Activated CD8-positive, alpha-beta memory T cell treated with anti-CD3 and anti-CD28 coated beads, Interleukin-2, amount 50 U/mL, for 1 hour (primary cell): ENCODE measurements at regions not wholly inside any gene's neighbourhood (a gene's known extent, or its start where the extent isn't known, plus 50 kb on each side); places are given as distances from the start of the nearest gene placed in this dataset.

Experiments used
- DNase-seq: peaks from one replicate; pipeline ENCODE4 v3.0.0-alpha.2; 2020; ENCODE audit errors: extremely low read depth

DNA sequence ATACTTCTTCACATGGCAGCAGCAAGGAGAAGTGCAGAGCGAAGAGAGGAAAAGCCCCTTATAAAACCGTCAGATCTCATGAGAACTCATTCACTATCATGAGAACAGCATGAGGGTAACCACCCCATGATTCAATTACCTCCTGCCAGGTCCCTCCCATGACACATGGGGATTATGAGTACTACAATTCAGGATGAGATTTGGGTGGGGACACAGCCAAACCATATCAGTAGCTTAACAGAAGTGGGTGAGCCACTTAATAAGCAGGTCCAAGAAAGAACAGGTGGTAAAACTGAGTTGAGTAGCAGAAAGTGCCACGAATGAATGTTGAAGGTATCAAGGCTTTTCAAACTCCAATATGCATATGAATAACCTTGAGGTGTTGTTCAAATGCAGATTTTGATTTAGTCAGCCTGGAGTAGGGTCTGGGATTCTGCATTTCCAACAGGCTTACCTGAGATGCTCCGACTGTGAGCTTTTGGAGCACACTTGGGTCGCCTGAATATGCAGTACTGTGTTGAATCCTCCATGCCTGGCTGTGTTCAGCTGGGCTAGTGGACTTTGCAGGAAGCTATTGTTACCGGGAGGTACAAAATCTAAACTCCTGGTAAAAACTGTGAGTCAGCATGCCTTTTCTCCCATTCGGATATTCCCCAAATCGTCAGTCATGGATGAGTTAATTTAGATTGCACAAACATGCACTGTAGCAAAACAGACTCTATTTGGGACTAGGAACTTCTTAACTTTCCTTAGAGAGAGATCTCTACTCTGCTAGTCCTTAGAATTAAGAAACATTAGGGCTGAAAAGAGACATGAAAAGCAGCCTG, 69.0 kb upstream of the PRKCQ start:
- DNase-seq = no peak

DNA sequence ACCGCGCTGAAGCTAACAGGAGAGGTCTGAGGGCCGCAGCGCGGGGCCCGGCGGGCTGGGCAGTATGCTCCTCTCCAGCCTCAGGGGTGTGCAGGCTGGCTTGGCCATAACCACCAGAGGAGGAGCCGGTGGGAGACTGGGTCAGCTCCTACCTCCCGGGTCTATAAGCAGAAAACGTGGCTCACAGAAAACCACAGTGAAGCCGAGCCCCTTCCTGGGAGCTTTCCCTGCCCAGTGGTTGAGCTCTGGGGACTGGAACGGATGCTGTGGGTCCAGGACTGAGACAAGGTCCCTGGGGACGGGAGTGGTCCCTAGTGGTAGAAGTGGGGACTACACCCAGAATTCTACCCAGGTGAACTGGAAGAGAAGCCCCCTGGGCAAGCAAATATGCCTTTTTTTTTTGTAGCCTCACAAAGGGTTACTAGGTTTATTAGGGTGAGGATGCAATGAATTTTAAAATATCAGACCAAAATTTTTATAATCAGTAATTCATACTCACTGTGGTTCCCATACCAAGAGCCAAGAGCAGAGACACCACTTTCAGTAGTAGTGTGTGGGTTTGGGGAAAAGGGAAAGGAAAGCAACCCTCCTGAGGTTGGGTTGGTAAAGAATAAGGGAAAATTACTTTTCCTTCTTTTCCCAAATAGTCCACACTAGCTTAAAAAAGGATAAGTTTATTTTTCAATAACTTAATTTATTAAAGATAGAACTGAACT, 67.9 kb upstream of the PRKCQ start:
- peak; percentile 23 for DNase-seq

DNA sequence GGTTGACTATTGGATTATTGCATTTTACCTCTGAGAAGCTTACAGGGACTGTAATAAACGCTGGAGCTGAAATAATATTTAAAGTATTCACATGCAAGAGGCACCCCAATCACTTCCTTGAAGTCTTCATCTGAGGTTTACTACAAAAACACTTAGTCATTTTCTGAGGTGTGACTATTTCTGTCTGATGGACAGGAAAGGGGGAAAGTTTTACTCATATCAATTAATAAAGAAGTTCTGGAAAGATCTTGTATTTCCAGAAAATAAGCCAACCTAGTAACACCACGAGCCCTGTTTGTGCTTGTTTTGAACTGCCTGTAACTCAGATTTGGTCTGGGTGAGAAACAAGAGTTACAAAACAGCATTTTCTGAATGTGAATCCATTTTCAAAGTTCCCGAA, 63.9 kb upstream of the PRKCQ start:
- no peak for DNase-seq

DNA sequence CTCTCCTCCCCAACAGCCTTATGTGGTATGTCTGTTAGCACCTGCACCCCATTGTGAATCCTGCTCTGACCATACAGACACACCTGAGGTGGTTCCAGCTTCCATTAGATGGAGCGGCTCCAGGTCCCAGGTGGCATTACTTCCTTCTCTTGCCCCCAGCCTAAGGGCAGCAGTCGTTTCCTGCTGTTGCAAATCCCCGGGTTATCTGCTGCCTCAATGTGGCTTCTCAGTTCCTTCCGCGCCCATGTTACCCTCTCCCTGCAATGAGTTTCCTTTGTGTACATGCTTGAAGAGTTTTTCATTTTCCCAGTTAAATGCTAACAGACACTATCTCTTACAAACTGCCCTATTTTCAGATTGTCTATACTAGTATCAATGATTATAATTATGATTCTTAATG, 62.8 kb upstream of the PRKCQ start:
- no peak for DNase-seq

DNA sequence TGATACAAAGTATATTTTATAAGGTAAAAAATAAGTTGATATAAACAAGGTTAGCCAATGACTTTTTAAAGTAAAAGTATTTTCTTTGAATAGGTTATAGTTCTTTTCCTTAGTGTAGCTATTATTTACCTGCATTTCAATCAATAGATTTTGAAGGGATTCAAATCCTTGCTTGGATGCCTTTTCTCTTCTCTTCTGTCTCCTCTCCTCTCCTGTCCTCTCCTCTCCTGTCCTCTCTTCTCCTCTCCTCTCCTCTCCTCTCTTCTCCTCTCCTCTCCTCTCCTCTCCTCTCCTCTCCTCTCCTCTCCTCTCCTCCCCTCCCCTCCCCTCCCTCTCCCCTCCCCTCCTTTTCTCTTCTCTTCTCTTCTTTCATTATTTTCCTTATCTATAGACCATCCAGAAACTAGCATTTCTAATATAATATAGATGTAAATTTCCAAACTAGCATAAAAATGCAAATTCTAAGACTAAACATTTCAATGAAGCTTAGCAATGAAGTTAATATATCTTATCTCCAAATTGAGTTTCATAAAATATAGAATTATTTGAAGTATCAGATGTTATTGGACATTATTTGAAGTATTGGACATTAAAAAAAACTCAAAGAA, 60.5 kb upstream of the PRKCQ start:
- no peak for DNase-seq

DNA sequence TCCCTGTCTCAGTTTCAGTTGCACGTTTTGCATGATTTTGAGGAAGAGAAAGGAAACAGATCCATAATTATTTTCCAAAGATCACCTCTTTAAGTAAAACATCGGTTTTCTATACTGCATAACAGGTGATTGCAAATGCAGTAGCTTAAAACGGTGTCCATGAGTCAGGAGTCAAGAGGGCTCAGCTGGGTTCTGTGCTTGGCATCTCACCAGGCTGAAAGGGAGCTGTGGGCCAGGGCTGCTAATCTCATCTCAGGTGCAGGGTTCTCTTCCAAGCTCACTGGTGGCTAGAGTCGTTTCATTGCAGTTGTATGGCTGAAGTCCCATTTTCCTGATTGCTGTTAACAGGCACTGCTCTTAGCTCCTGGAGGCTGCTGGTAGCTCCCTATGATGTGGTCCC, 57.0 kb upstream of the PRKCQ start:
- DNase-seq = no peak

DNA sequence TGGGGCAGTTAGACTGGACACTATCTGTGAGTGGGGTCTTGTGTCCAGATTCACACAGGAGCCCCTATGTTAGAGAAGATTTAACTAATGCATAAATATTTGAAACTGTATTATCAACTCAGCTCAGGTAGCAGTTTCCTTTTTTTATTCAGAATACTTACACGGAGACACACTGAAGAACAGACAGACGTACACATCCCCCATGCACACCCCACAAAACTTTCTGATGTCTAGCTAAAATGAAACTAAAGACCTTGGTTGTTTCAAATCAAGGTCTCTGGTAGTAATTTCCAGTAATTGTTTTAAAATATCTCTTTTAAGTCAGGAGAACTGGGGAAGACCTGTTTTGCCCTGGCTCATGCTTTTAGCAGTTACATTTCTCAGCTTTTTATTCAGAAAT, 55.7 kb upstream of the PRKCQ start:
- no peak for DNase-seq
